HepG2 (cell line): ENCODE measurements at regions not wholly inside any gene's neighbourhood (a gene's known extent, or its start where the extent isn't known, plus 50 kb on each side); places are given as distances from the start of the nearest gene placed in this dataset.

Experiments
- ATAC-seq: fragments of 200-7000 bp; cut with Tn5 transposase; 3 replicates; pipeline ENCODE4 v1.9.1; 2020; ENCODE audit warnings: mild to moderate bottlenecking, moderate library complexity
- BruUV-seq: library from RNA; stranded (reverse); fragments of 400-500 nt; replicated peaks from 2 replicates; lab custom pipeline; 2021; lab: Mats Ljungman, UMichigan
- CTCF ChIA-PET: fragments of 300-600 bp; formaldehyde crosslinking; extraction: SDS; loops from one replicate; lab custom pipeline; 2021; ENCODE audit warnings: low total read pairs, inconsistent platforms, low intra/inter-chr PET ratio; lab: Yijun Ruan, JAX
- POLR2A ChIA-PET: fragments of 350-600 bp; sonication (Branson Sonifier 250); formaldehyde crosslinking; loops from one replicate; lab custom pipeline; 2020; ENCODE audit warnings: antibody characterized with exemption, inconsistent platforms; lab: Yijun Ruan, JAX
- DNase-seq: peaks from one replicate; pipeline ENCODE4 v3.0.0-alpha.2; 2015; ENCODE audit warnings: low spot score
- FAIRE-seq: peaks from 3 replicates; lab custom pipeline; 2011; peaks lifted over from hg19 to GRCh38; lab: Jason Lieb, UNC
- H2AFZ ChIP-seq: one replicate; pipeline ENCODE4 v1.6.1; 2011; ENCODE audit warnings: low read length, inconsistent platforms
- H3K27ac ChIP-seq: fragments of 300-600 bp; 3 replicates; pipeline ENCODE4 v1.8.0; 2011; ENCODE audit warnings: mixed run types, mild to moderate bottlenecking, mixed read lengths, low read length, inconsistent platforms; ENCODE audit not compliant: insufficient read depth; ENCODE audit errors: extremely low read length
- H3K27me3 ChIP-seq, 2 experiments: fragments of 200-600 bp in 1 of 2; 2 replicates in 1 of 2; 3 replicates in 1 of 2; pipeline versions ENCODE4 v1.6.0 to v1.8.0; 2011; ENCODE audit warnings: low read length in 2 of 2, mild to moderate bottlenecking in 2 of 2, moderate library complexity in 2 of 2, inconsistent platforms in 1 of 2; ENCODE audit not compliant: insufficient read depth in 2 of 2, control insufficient read depth in 1 of 2
- H3K36me3 ChIP-seq, 2 experiments: fragments of 200-600 bp in 1 of 2; replicated peaks in 1 of 2; 2 replicates in 1 of 2; 3 replicates in 1 of 2; pipeline versions ENCODE4 v1.5.1 to v1.8.0; 2011; ENCODE audit warnings: low read length in 2 of 2, inconsistent platforms in 1 of 2; ENCODE audit not compliant: insufficient read depth in 2 of 2, control insufficient read depth in 1 of 2
- H3K4me1 ChIP-seq: 2 replicates; pipeline ENCODE4 v1.5.1; 2012; ENCODE audit warnings: low read length, inconsistent platforms; ENCODE audit not compliant: insufficient read depth
- H3K4me2 ChIP-seq: 2 replicates; pipeline ENCODE4 v1.6.0; 2011; ENCODE audit warnings: low read depth, low read length, inconsistent platforms
- H3K4me3 ChIP-seq, 3 experiments: fragments of 200-600 bp in 1 of 3; sonication (generic), shearing (Covaris generic) in 1 of 3; replicated peaks in 1 of 3; 2 replicates each; pipeline ENCODE4 v1.5.1; 2011 to 2016; ENCODE audit warnings: low read length in 3 of 3, inconsistent platforms in 2 of 3, low read depth in 2 of 3, mild to moderate bottlenecking in 2 of 3, control low read depth in 1 of 3, mixed read lengths in 1 of 3; ENCODE audit not compliant: insufficient read depth in 1 of 3
- H3K79me2 ChIP-seq: one replicate; pipeline ENCODE4 v1.6.1; 2011; ENCODE audit warnings: low read length, inconsistent platforms; ENCODE audit not compliant: insufficient read depth
- H3K9ac ChIP-seq: 2 replicates; pipeline ENCODE4 v1.6.0; 2011; ENCODE audit warnings: mild to moderate bottlenecking, low read depth, low read length, inconsistent platforms; ENCODE audit not compliant: insufficient read depth
- H3K9me3 ChIP-seq: 2 replicates; pipeline ENCODE4 v1.5.1; 2012; ENCODE audit warnings: mild to moderate bottlenecking, low read length
- H4K20me1 ChIP-seq: 2 replicates; pipeline ENCODE4 v1.6.0; 2011; ENCODE audit warnings: inconsistent platforms, mild to moderate bottlenecking, low read length, moderate library complexity; ENCODE audit not compliant: insufficient read depth
- KLF11 ChIP-seq: IDR thresholded peaks from 2 replicates; pipeline ENCODE4 v1.6.1; 2016; ENCODE audit warnings: missing compliant biosample characterization
- SNRNP70 ChIP-seq: fragments of 200-400 bp; formaldehyde crosslinking; IDR thresholded peaks from 2 replicates; pipeline ENCODE4 v1.6.1; 2017; ENCODE audit warnings: mild to moderate bottlenecking, low read depth, low read length, moderate library complexity
- ZBTB40 ChIP-seq, 2 experiments: fragments of 450-650 bp in 1 of 2; sonication (generic) in 1 of 2; formaldehyde crosslinking in 1 of 2; IDR thresholded peaks; 2 replicates each; pipeline versions ENCODE4 v1.6.1 to v1.8.0; 2016 to 2022; ENCODE audit warnings: antibody characterized with exemption in 1 of 2, mild to moderate bottlenecking in 1 of 2, missing genetic modification reagents in 1 of 2
- ZNF17 ChIP-seq: sonication (generic); formaldehyde crosslinking; IDR thresholded peaks from 2 replicates; pipeline ENCODE4 v1.5.0; 2020; ENCODE audit warnings: mild to moderate bottlenecking, missing genetic modification reagents
- ZNF644 ChIP-seq: IDR thresholded peaks from 2 replicates; pipeline ENCODE4 v1.6.1; 2016; ENCODE audit warnings: low read depth
- WGBS: methylation state at CpG from one replicate; pipeline ENCODE4 v1.1.6; 2017; ENCODE audit warnings: low lambda C conversion rate; 5-methylcytosine and 5-hydroxymethylcytosine counted together
- in situ Hi-C: cut with HindIII; loops from 2 replicates; pipeline ENCODE4 v1.10.0; 2017; ENCODE audit warnings: low pct_unique_long_range_greater_than_20kb; ENCODE audit not compliant: extremely low pct_ligation_motif_present
- intact Hi-C: fragments of 100-400 bp; cut with micrococcal nuclease; formaldehyde crosslinking; loops from one replicate; pipeline ENCODE4 v1.10.0; 2022; ENCODE audit not compliant: unreplicated experiment

GRCh38 chr6:168177103-168177891, 98.3 kb upstream of the FRMD1 start:
- peaks cover 9 to 46% of the 10 kb centered on the region in 2 experiments; a peak in 3 of 5 replicates for H3K27me3 ChIP-seq
- CTCF ChIA-PET, result no interaction called here
- ATAC-seq, result no peak
- in situ Hi-C loops (no loop called here), intact Hi-C loops (no loop called here)
- no peaks in the 10 kb centered on the region for H3K4me1 ChIP-seq
- H3K4me2 ChIP-seq, result no peak overlapping the region
- H3K79me2 ChIP-seq, result no peaks in the 10 kb centered on the region
- 60% methylated on average over 8 of the region's 8 CpGs for WGBS
- no peaks in the 10 kb centered on the region for H4K20me1 ChIP-seq
- TF ChIP-seq ZNF17 (CRISPR knock-in tag) (no peak), KLF11 (no peak), ZBTB40 (IDR thresholded peaks at IDR 0.05) (no peak), ZBTB40 (CRISPR knock-in tag; IDR thresholded peaks at IDR 0.05) (no peak), ZNF644 (no peak), SNRNP70 (no peak)
- TF ChIP-seq, all 625 proteins: peak for 0
- FAIRE-seq (no peak), DNase-seq (no peak)
- Histone ChIP-seq H2AFZ (no peak overlapping the region), H3K36me3 (no peaks in the 10 kb centered on the region), H3K27ac (no peak overlapping the region), H3K4me3 (no peak overlapping the region), H3K9ac (no peak overlapping the region), H3K9me3 (no peaks in the 10 kb centered on the region)
- no TSS peak for BruUV-seq
- POLR2A ChIA-PET, result no interaction called here
